GM12878 (cell line): ENCODE measurements at regions not wholly inside any gene's neighbourhood (a gene's known extent, or its start where the extent isn't known, plus 50 kb on each side); places are given as distances from the start of the nearest gene placed in this dataset.

Experiments used
- ATAC-seq: fragments of 200-7000 bp; cut with Tn5 transposase; 3 replicates; pipeline ENCODE4 v1.9.1; 2020; ENCODE audit warnings: mild to moderate bottlenecking, moderate library complexity
- BruUV-seq: library from RNA; stranded (reverse); fragments of 400-500 nt; replicated peaks from 2 replicates; lab custom pipeline; 2021; lab: Mats Ljungman, UMichigan
- CTCF ChIA-PET: fragments of 300-600 bp; sonication (Branson Sonifier 250); formaldehyde crosslinking; extraction: SDS; loops from one replicate; lab custom pipeline; 2021; ENCODE audit warnings: inconsistent platforms; lab: Yijun Ruan, JAX
- POLR2A ChIA-PET: fragments of 350-600 bp; formaldehyde crosslinking; extraction: SDS; loops from one replicate; lab custom pipeline; 2021; ENCODE audit warnings: inconsistent platforms; lab: Charles Lee
- RAD21 ChIA-PET: fragments of 300-600 bp; sonication (Branson Sonifier 250); formaldehyde crosslinking; loops from one replicate; lab custom pipeline; 2023; ENCODE audit warnings: antibody characterized with exemption; ENCODE audit not compliant: unreplicated experiment; lab: Charles Lee
- SMC1A ChIA-PET: fragments of 300-600 bp; sonication (Branson Sonifier 250); formaldehyde crosslinking; loops from one replicate; lab custom pipeline; 2023; ENCODE audit not compliant: unreplicated experiment, uncharacterized antibody; lab: Charles Lee
- DNase-seq: peaks from one replicate; pipeline ENCODE4 v3.0.0-alpha.2; 2011; ENCODE audit warnings: low read depth, low spot score
- FAIRE-seq: peaks from 3 replicates; lab custom pipeline; 2011; peaks lifted over from hg19 to GRCh38; lab: Jason Lieb, UNC
- H2AFZ ChIP-seq: 2 replicates; pipeline ENCODE4 v1.6.0; 2011; ENCODE audit warnings: low read depth, low read length, control low read depth; ENCODE audit not compliant: control insufficient read depth
- H3K27ac ChIP-seq: 2 replicates; pipeline ENCODE4 v1.5.1; 2011; ENCODE audit warnings: control low read depth; ENCODE audit not compliant: control insufficient read depth, insufficient read depth
- H3K27me3 ChIP-seq, 2 experiments: replicated peaks in 1 of 2; 2 replicates each; pipeline versions ENCODE4 v1.6.0 to v1.6.1; 2011; ENCODE audit warnings: low read length in 1 of 2; ENCODE audit not compliant: control insufficient read depth in 2 of 2, insufficient read depth in 2 of 2
- H3K36me3 ChIP-seq, 2 experiments: 2 replicates each; pipeline ENCODE4 v1.5.1; 2011; ENCODE audit warnings: low read length in 1 of 2; ENCODE audit not compliant: control insufficient read depth in 2 of 2, insufficient read depth in 2 of 2
- H3K4me1 ChIP-seq: 2 replicates; pipeline ENCODE4 v1.6.1; 2011; ENCODE audit warnings: mild to moderate bottlenecking, low read length, moderate library complexity, mixed read lengths; ENCODE audit not compliant: control insufficient read depth, insufficient read depth
- H3K4me2 ChIP-seq: 2 replicates; pipeline ENCODE4 v1.6.0; 2011; ENCODE audit warnings: control low read depth; ENCODE audit not compliant: control insufficient read depth, insufficient read depth
- H3K4me3 ChIP-seq: fragments of 200-600 bp; sonication (generic); 2 replicates; pipeline ENCODE4 v1.5.1; 2016
- H3K79me2 ChIP-seq: 2 replicates; pipeline ENCODE4 v1.6.0; 2011; ENCODE audit warnings: low read length; ENCODE audit not compliant: control insufficient read depth, insufficient read depth
- H3K9ac ChIP-seq: 2 replicates; pipeline ENCODE4 v1.8.0; 2011; ENCODE audit warnings: low read length, control low read depth, mixed read lengths; ENCODE audit not compliant: control insufficient read depth, insufficient read depth
- H3K9me3 ChIP-seq: replicated peaks from 3 replicates; pipeline ENCODE4 v1.5.1; 2011; ENCODE audit warnings: mild to moderate bottlenecking, low read length; ENCODE audit not compliant: control insufficient read depth, insufficient read depth
- H4K20me1 ChIP-seq: 2 replicates; pipeline ENCODE4 v1.6.0; 2011; ENCODE audit not compliant: control insufficient read depth, insufficient read depth
- IRF3 ChIP-seq: fragments of 450-650 bp; IDR thresholded peaks from 2 replicates; pipeline ENCODE4 v1.6.1; 2014; ENCODE audit warnings: mild to moderate bottlenecking
- MTA2 ChIP-seq: fragments of 450-650 bp; IDR thresholded peaks from 2 replicates; pipeline ENCODE4 v1.6.1; 2016; ENCODE audit warnings: low read depth, mild to moderate bottlenecking, moderate library complexity
- MTA3 ChIP-seq: IDR thresholded peaks from 2 replicates; pipeline ENCODE4 v1.6.1; 2012; ENCODE audit warnings: low read length, inconsistent platforms, borderline replicate concordance
- ZNF207 ChIP-seq: fragments of 450-650 bp; IDR thresholded peaks from 2 replicates; pipeline ENCODE4 v1.6.1; 2014; ENCODE audit warnings: antibody characterized with exemption, mild to moderate bottlenecking, borderline replicate concordance
- ZNF622 ChIP-seq: fragments of 450-650 bp; IDR thresholded peaks from 2 replicates; pipeline ENCODE4 v1.6.1; 2017; ENCODE audit warnings: mild to moderate bottlenecking, inconsistent platforms
- WGBS: methylation state at CpG from one replicate; pipeline ENCODE4 v1.1.6; 2016; ENCODE audit warnings: low lambda C conversion rate; ENCODE audit not compliant: insufficient replicate concordance, insufficient coverage; ENCODE audit errors: missing lambda C conversion rate; 5-methylcytosine and 5-hydroxymethylcytosine counted together
- in situ Hi-C: fragments of 300-500 bp; cut with MboI; formaldehyde crosslinking; loops from 9 replicates; pipeline ENCODE4 v1.14.3; 2018; ENCODE audit warnings: mixed read lengths
- intact Hi-C: fragments of 100-400 bp; cut with micrococcal nuclease; formaldehyde crosslinking; loops from one replicate; pipeline ENCODE4 v1.14.2; 2022; ENCODE audit not compliant: unreplicated experiment
- TF ChIP-seq, protein P1 (sequence below): IDR thresholded peaks from 2 replicates; pipeline ENCODE4 v1.6.1; 2011; ENCODE audit warnings: borderline replicate concordance, low read depth, mild to moderate bottlenecking, moderate library complexity, low read length; ENCODE audit not compliant: insufficient read depth, poor library complexity, severe bottlenecking

DNA sequence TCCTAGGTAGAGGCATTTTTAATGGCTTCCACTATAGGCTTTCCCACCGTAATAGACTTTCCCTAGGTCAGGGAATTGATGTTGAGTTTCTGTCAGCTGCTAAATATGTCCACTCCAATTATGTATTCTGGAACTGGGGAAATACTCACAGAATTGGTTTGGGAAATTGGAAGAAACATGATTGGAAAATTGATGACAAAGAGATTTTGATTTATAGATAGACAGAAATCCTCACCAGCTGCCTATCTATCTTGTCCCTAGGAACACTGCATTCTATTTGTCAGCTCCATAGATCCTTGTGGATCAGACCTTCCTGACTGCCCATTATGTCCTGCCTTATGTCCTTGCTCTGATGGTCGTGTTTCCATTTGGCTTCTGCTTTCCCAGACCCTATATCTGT, 75.6 kb upstream of the TNIK start (continued):
- TF ChIP-seq IRF3 (no peak), ZNF622 (no peak)
- TF ChIP-seq, protein P1, sequence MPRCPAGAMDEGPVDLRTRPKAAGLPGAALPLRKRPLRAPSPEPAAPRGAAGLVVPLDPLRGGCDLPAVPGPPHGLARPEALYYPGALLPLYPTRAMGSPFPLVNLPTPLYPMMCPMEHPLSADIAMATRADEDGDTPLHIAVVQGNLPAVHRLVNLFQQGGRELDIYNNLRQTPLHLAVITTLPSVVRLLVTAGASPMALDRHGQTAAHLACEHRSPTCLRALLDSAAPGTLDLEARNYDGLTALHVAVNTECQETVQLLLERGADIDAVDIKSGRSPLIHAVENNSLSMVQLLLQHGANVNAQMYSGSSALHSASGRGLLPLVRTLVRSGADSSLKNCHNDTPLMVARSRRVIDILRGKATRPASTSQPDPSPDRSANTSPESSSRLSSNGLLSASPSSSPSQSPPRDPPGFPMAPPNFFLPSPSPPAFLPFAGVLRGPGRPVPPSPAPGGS = no peak

- Histone ChIP-seq H3K9ac (no peak overlapping the region), H3K27ac (no peak overlapping the region), H3K4me2 (no peak overlapping the region), H3K79me2 (no peaks in the 10 kb centered on the region), H3K27me3 (no peaks in the 10 kb centered on the region), H3K36me3 (no peaks in the 10 kb centered on the region), H3K4me3 (no peak overlapping the region), H3K9me3 (no peaks in the 10 kb centered on the region), H3K4me1 (no peaks in the 10 kb centered on the region), H2AFZ (no peak overlapping the region), H4K20me1 (no peaks in the 10 kb centered on the region)
- ChIA-PET SMC1A (no interaction called here), POLR2A (no interaction called here), RAD21 (interaction anchor here (1.0 kb wide), 1 partner anchor 311 kb away, joined by 3 read pairs; no protein-coding TSS in a partner anchor), CTCF (interaction anchor here (0.6 to 1.3 kb wide), 2 partner anchors 31 to 367 kb away, joined by 3 to 8 read pairs; no protein-coding TSS in a partner anchor)
- TF ChIP-seq ZNF207 = no peak
- TF ChIP-seq MTA2 = no peak
- TF ChIP-seq MTA3 = no peak
- BruUV-seq = no TSS peak
- no peak for ATAC-seq
- in situ Hi-C loops (no loop called here), intact Hi-C loops (no loop called here)
- 63% methylated on average over 3 of the region's 3 CpGs for WGBS
- no peak for DNase-seq
- no peak for FAIRE-seq
These were observed 74.9 kb upstream of the TNIK start for GRCh38 chr3:171535133-171535532.
